Memory B cell (primary cell): ENCODE measurements at regions not wholly inside any gene's neighbourhood (a gene's known extent, or its start where the extent isn't known, plus 50 kb on each side); places are given as distances from the start of the nearest gene placed in this dataset.

Experiments used
- ATAC-seq: fragments of 150-1000 bp; cut with Tn5 transposase; 2 replicates; pipeline ENCODE4 v1.10.0; 2021; ENCODE audit warnings: low read depth, mild to moderate bottlenecking, moderate library complexity
- DNase-seq, 2 donors: peaks; one replicate each; pipeline ENCODE4 v3.0.0; 2022; ENCODE audit warnings: low spot score in 2 of 2
- H3K27ac Mint-ChIP-seq: one replicate; pipeline ENCODE4 v1.8.0; 2022; ENCODE audit warnings: mild to moderate bottlenecking, moderate library complexity, mixed read lengths
- H3K27me3 Mint-ChIP-seq: one replicate; pipeline ENCODE4 v1.8.0; 2022; ENCODE audit warnings: mixed read lengths
- H3K36me3 Mint-ChIP-seq: one replicate; pipeline ENCODE4 v1.8.0; 2022; ENCODE audit warnings: mild to moderate bottlenecking, mixed read lengths
- H3K4me1 Mint-ChIP-seq: one replicate; pipeline ENCODE4 v1.8.0; 2022; ENCODE audit warnings: mixed read lengths
- H3K4me3 Mint-ChIP-seq: one replicate; pipeline ENCODE4 v1.8.0; 2022; ENCODE audit warnings: mild to moderate bottlenecking, moderate library complexity, mixed read lengths
- H3K9me3 Mint-ChIP-seq: one replicate; pipeline ENCODE4 v1.8.0; 2022; ENCODE audit warnings: mixed read lengths

GRCh38 chr2:39506215-39506614, 69.1 kb upstream of the MAP4K3 start:
- Mint-ChIP-seq H3K36me3 (no peaks in the 10 kb centered on the region), H3K9me3 (peaks cover 2% of the 10 kb centered on the region), H3K4me1 (peaks cover 10% of the 10 kb centered on the region), H3K27me3 (peaks cover 7% of the 10 kb centered on the region), H3K27ac (no peak overlapping the region), H3K4me3 (no peak overlapping the region)
- DNase-seq (no peak), ATAC-seq (no peak)

- no peaks in the 10 kb centered on the region for H3K36me3 Mint-ChIP-seq
- H3K27me3 Mint-ChIP-seq = peaks cover 3% of the 10 kb centered on the region
- no peak for ATAC-seq
- H3K27ac Mint-ChIP-seq = no peak overlapping the region
- DNase-seq = no peak
- H3K4me3 Mint-ChIP-seq = no peak overlapping the region
- no peaks in the 10 kb centered on the region for H3K9me3 Mint-ChIP-seq
- H3K4me1 Mint-ChIP-seq = peaks cover 7% of the 10 kb centered on the region
These were observed 71.1 kb upstream of the MAP4K3 start for GRCh38 chr2:39508198-39508597.

GRCh38 chr2:39510140-39510539, 73.1 kb upstream of the MAP4K3 start:
- Mint-ChIP-seq H3K4me1 (peaks cover 11% of the 10 kb centered on the region), H3K36me3 (no peaks in the 10 kb centered on the region), H3K27me3 (peaks cover 4% of the 10 kb centered on the region), H3K4me3 (no peak overlapping the region), H3K27ac (no peak overlapping the region), H3K9me3 (no peaks in the 10 kb centered on the region)
- DNase-seq (no peak), ATAC-seq (no peak)

DNA sequence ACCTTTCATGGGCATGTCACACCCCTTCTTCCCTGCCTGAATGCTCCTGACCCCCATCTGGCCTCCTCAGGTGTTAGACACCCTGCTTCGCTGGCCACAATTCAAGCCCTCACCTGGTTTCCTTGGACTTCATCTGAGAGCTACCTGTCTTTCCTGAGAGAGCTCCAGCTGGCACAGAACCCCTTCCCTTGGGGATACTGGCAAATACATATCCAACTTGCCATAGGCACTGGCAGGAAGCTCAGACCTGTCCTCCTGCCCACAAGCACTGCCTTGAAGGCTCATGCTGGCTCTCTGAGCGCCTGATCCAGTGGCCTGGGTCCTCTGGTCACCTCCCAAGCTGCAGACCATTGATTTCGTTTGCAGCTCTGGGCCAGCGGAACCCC, 74.1 kb upstream of the MAP4K3 start:
- Mint-ChIP-seq H3K4me1 (peaks cover 11% of the 10 kb centered on the region), H3K27ac (no peak overlapping the region), H3K36me3 (no peaks in the 10 kb centered on the region), H3K9me3 (no peaks in the 10 kb centered on the region), H3K27me3 (peaks cover 4% of the 10 kb centered on the region), H3K4me3 (no peak overlapping the region)
- no peak for DNase-seq
- ATAC-seq = no peak

DNA sequence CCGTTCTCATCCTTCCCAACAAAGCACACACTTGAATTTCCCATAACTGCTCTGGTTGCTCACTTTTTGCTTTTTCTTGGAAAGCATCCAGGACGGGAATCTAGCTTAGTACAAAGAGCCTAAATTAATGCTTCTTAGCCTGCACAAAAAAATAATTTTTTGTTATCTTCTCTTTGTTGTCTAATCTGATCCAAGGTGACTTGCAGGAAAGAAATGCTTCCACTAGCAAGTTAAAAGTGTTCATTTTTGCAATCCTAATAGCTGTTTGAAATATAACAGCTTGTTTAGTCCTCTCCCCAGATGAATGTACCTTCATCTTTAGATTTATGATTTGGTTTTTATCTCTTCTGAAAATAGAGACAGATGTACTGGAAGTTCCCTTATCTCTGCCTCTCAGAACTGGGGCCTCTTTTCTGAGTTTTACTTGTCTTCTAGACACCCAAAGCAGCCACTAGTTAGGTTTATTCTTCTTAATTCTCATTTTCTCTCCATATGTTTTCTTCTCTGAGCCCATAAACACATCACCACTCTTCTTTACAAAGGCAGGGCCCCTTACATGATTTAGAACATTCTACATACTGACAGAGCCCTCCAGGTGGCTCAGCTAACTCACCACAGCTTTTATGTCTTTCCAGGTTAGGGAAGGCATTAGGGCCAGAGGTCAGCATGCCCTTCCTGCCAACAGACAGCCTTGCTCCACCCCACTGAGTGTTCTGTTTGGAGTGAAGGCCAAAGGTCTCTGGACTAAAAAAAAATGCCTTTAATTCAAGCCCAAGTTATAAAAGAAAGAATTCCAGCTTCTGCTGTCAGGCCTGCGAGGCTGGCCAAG, 74.7 kb upstream of the MAP4K3 start:
- no peak for DNase-seq
- no peak overlapping the region for H3K4me3 Mint-ChIP-seq

DNA sequence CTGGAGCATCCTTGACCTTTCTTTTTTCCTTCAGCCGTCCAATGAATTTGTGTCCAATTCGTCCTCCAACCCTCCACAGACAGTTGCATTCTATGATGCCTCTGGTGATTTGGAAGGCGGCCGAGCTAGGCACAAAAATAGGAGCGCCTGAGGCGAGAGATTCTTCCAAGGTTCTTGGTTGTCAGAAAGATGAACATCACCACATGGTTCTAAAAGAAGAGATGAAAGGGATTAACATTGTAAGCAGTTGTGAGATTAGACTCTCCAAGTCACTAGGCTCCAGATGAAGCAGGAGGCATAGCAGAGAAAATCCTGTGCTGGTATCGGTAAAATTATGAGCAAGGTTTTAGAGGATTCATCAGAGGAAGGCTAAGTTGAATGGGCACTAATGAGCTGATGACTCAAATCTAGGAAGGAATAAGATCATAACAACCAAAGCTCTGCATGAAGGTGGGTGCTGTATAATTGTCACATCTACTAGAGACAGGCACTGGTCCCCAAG, 75.4 kb upstream of the MAP4K3 start:
- Mint-ChIP-seq H3K36me3 (no peaks in the 10 kb centered on the region), H3K4me3 (no peak overlapping the region), H3K27ac (no peak overlapping the region), H3K9me3 (no peaks in the 10 kb centered on the region), H3K27me3 (peaks cover 6% of the 10 kb centered on the region), H3K4me1 (peaks cover 11% of the 10 kb centered on the region)
- DNase-seq (no peak), ATAC-seq (no peak)

More for the DNA sequence above, 74.7 kb upstream of the MAP4K3 start:
- Mint-ChIP-seq H3K36me3 (no peaks in the 10 kb centered on the region), H3K27me3 (peaks cover 4% of the 10 kb centered on the region), H3K4me1 (peaks cover 11% of the 10 kb centered on the region), H3K9me3 (no peaks in the 10 kb centered on the region), H3K27ac (no peak overlapping the region)
- ATAC-seq = no peak

DNA sequence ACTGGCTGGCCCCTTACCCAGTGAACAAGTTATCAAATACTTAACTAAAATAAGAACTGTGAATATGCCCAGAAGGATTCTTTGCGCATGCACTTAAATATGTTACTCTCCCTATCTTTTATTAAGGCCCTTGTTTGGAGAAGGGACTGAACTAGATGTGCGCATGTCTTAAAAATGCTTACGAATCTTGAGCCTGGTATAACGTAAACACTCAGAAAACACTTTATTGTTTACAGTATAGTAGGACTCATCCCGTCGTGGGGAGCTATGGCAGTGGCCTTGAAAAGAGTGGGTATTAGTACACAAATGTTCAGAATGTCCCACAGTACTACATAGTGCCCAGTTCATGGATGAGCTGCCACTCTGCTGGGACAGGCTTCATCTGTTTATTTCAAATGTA, 75.9 kb upstream of the MAP4K3 start:
- ATAC-seq (no peak), DNase-seq (no peak)
- no peak overlapping the region for H3K4me3 Mint-ChIP-seq
- H3K4me1 Mint-ChIP-seq = peaks cover 11% of the 10 kb centered on the region
- H3K36me3 Mint-ChIP-seq = no peaks in the 10 kb centered on the region
- H3K27ac Mint-ChIP-seq = no peak overlapping the region
- no peaks in the 10 kb centered on the region for H3K9me3 Mint-ChIP-seq
- H3K27me3 Mint-ChIP-seq = peaks cover 8% of the 10 kb centered on the region

DNA sequence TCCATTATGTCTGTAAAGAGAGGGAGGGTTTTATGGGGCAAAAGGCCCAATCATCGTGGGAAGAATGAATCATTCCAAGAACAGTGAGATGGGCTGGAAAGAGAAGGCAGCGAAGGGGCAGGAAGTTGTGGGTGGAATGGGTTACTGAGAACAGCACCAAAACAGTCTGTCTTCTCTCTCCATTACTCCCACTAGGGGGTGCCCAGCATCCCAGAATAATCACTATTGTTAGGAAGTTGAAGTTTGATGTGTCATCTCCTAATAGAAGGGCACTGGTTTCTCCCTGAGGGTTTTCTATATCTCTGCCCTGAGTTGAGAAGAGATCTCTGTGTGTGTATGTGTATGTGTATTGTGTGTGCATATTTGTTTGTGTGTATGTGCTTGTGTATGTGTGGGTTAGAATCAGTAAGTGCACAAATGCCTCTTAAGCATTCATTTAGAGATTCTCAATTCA, 76.6 kb upstream of the MAP4K3 start:
- Mint-ChIP-seq H3K4me1 (peaks cover 11% of the 10 kb centered on the region), H3K9me3 (no peaks in the 10 kb centered on the region), H3K4me3 (no peak overlapping the region), H3K27ac (no peak overlapping the region), H3K36me3 (no peaks in the 10 kb centered on the region), H3K27me3 (peaks cover 9% of the 10 kb centered on the region)
- ATAC-seq (peak; percentile 51), DNase-seq (no peak)

DNA sequence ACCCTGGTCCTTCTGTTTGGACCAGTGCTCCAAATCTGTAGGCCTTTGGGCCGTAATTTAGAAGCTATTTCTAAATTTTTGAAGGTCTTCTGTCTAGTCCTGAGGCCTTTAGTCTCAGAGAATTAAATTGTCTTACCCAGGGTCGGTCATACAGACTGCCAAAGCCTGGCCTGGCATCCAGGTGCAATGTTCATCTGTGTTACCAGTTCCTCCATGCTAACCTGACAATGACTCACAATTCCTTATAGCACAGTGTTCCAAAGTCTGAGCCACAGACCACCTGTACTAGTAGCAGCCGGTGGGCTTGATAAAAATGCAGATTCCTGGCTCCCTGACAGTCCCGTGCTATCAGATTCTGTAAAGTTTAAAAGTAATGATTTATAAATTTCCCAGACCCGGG, 77.7 kb upstream of the MAP4K3 start:
- no peak for DNase-seq
- Mint-ChIP-seq H3K36me3 (peaks cover 2% of the 10 kb centered on the region), H3K27ac (no peak overlapping the region), H3K27me3 (peaks cover 9% of the 10 kb centered on the region), H3K9me3 (no peaks in the 10 kb centered on the region), H3K4me1 (peaks cover 11% of the 10 kb centered on the region), H3K4me3 (no peak overlapping the region)
- ATAC-seq = no peak

DNA sequence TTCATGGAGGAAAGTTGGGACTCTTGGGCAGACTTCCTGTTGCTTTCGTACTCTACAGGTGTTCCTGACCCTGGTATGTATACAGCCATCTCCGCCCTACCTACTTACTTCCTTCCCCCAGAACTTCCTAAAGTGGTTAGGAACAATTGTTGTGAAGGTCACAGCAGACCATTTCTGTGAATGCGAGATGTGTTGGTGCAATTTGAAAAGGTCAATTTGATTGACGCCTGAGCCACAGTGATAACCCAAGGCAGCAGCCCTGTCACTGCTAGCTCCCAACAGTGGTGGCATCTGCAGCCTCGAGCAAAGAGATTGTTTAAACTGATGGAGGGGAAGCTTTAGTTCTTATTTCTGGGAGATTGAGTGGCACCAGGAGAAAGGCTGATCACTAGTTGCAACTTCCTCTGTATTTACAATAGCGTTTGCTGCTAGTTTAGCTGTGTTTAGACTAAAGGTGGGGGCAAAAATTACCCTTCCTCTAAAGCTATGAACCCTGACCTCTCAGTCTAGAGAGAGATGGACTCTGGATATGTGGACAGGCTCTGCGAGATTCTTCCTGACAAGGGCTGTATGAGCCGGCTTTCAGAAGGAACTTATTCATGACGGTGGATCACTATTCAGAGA, 78.3 kb upstream of the MAP4K3 start:
- Mint-ChIP-seq H3K4me3 (no peak overlapping the region), H3K4me1 (peaks cover 11% of the 10 kb centered on the region), H3K9me3 (no peaks in the 10 kb centered on the region), H3K36me3 (peaks cover 2% of the 10 kb centered on the region), H3K27me3 (peaks cover 9% of the 10 kb centered on the region), H3K27ac (no peak overlapping the region)
- DNase-seq = no peak
- ATAC-seq = no peak

- H3K36me3 Mint-ChIP-seq = peaks cover 2% of the 10 kb centered on the region
- ATAC-seq (no peak), DNase-seq (no peak)
- no peaks in the 10 kb centered on the region for H3K9me3 Mint-ChIP-seq
- H3K4me1 Mint-ChIP-seq = peaks cover 11% of the 10 kb centered on the region
- no peak overlapping the region for H3K27ac Mint-ChIP-seq
- peaks cover 9% of the 10 kb centered on the region for H3K27me3 Mint-ChIP-seq
- H3K4me3 Mint-ChIP-seq = no peak overlapping the region
These were observed 78.8 kb upstream of the MAP4K3 start for GRCh38 chr2:39515897-39516346.

DNA sequence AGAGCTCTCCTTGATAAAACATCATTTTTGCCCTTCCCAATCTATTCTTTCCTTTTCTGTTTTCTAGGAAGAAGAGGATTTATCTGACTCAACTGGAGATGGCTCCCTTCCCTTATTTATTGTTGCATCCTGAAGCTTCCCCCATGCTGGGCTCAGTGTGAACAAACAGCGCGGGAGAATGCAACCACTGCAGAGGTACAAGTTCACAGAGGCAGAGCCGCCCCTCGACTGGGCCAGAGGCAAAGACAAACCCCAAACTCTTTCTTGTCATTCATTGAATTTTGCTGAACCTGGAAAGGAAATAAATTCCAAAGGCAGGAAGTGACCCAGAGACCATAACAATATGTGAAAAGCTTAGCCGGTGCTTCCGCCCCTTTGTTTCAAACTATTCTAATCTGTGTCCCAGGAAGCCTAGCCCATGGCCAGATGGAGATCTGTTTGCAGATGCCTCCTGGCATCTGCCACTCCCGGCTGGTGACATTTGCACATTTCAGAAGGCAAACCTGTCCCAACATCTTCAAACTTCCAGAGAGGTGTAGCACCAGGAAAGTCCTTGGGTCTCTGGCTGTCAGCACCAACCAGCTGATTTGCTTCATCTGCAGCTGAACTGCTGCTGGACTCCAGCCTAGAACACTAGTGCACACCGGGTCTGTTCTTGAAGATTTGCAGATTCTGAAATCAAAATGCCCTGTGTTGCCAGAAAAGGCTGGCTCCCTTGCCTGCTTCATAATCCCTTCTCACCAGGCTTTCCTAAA, 79.4 kb upstream of the MAP4K3 start:
- Mint-ChIP-seq H3K4me3 (no peak overlapping the region), H3K9me3 (no peaks in the 10 kb centered on the region), H3K4me1 (peaks cover 11% of the 10 kb centered on the region), H3K27me3 (peaks cover 9% of the 10 kb centered on the region), H3K27ac (no peak overlapping the region), H3K36me3 (peaks cover 2% of the 10 kb centered on the region)
- DNase-seq (no peak), ATAC-seq (no peak)

GRCh38 chr2:39517102-39517436, 80.0 kb upstream of the MAP4K3 start:
- peaks cover 2% of the 10 kb centered on the region for H3K36me3 Mint-ChIP-seq

GRCh38 chr2:39517622-39518021, 80.5 kb upstream of the MAP4K3 start:
- peaks cover 11% of the 10 kb centered on the region for H3K4me1 Mint-ChIP-seq
- H3K4me3 Mint-ChIP-seq = no peak overlapping the region
- H3K36me3 Mint-ChIP-seq = peaks cover 7% of the 10 kb centered on the region
- no peak for DNase-seq
- no peak for ATAC-seq
- peaks cover 9% of the 10 kb centered on the region for H3K27me3 Mint-ChIP-seq
- peaks cover 5% of the 10 kb centered on the region for H3K9me3 Mint-ChIP-seq
- no peak overlapping the region for H3K27ac Mint-ChIP-seq

More at GRCh38 chr2:39517102-39517436, 80.0 kb upstream of the MAP4K3 start:
- no peaks in the 10 kb centered on the region for H3K9me3 Mint-ChIP-seq
- H3K4me3 Mint-ChIP-seq = no peak overlapping the region
- H3K27me3 Mint-ChIP-seq = peaks cover 9% of the 10 kb centered on the region
- DNase-seq (no peak), ATAC-seq (no peak)
- peaks cover 11% of the 10 kb centered on the region for H3K4me1 Mint-ChIP-seq
- no peak overlapping the region for H3K27ac Mint-ChIP-seq
